Neural crest cell (in vitro differentiated cells): ENCODE measurements at regions not wholly inside any gene's neighbourhood (a gene's known extent, or its start where the extent isn't known, plus 50 kb on each side); places are given as distances from the start of the nearest gene placed in this dataset.

Experiments
- DNase-seq: peaks from one replicate; pipeline ENCODE4 v3.0.0; 2021; ENCODE audit warnings: low read depth, mixed read lengths, low spot score
- H3K27ac Mint-ChIP-seq: one replicate; pipeline ENCODE4 v1.8.0; 2021; ENCODE audit warnings: mild to moderate bottlenecking, mixed read lengths; ENCODE audit not compliant: unreplicated experiment
- H3K27me3 Mint-ChIP-seq: 2 replicates; pipeline ENCODE4 v1.8.0; 2021; ENCODE audit warnings: low read depth, mild to moderate bottlenecking, mixed read lengths
- H3K36me3 Mint-ChIP-seq: 2 replicates; pipeline ENCODE4 v1.8.0; 2021; ENCODE audit warnings: low read depth, mild to moderate bottlenecking, mixed read lengths
- H3K4me1 Mint-ChIP-seq: 2 replicates; pipeline ENCODE4 v1.8.0; 2021; ENCODE audit warnings: mixed read lengths
- H3K4me3 Mint-ChIP-seq: one replicate; pipeline ENCODE4 v1.8.0; 2021; ENCODE audit warnings: mild to moderate bottlenecking, mixed read lengths
- H3K9me3 Mint-ChIP-seq: 2 replicates; pipeline ENCODE4 v1.8.0; 2021; ENCODE audit warnings: mixed read lengths
- CTCF ChIP-seq: fragments of 200-600 bp; sonication (generic); conservative IDR thresholded peaks from 2 replicates; pipeline ENCODE4 v1.5.0; 2021; ENCODE audit warnings: antibody characterized with exemption, mild to moderate bottlenecking

GRCh38 chr3:79844176-79844575 is 76.4 kb upstream of the ROBO1 start:
- no peaks in the 10 kb centered on the region for H3K9me3 Mint-ChIP-seq
- no peaks in the 10 kb centered on the region for H3K27me3 Mint-ChIP-seq
- no peaks in the 10 kb centered on the region for H3K4me1 Mint-ChIP-seq
- no peak overlapping the region for H3K27ac Mint-ChIP-seq
- TF ChIP-seq CTCF: no peak
- no peak overlapping the region for H3K4me3 Mint-ChIP-seq
- no peak for DNase-seq
- H3K36me3 Mint-ChIP-seq: no peaks in the 10 kb centered on the region

GRCh38 chr3:79843180-79843579 is 75.4 kb upstream of the ROBO1 start:
- Mint-ChIP-seq H3K27me3 (no peaks in the 10 kb centered on the region), H3K4me3 (no peak overlapping the region), H3K36me3 (no peaks in the 10 kb centered on the region), H3K9me3 (no peaks in the 10 kb centered on the region), H3K4me1 (no peaks in the 10 kb centered on the region), H3K27ac (no peak overlapping the region)
- TF ChIP-seq CTCF: no peak
- DNase-seq: no peak

- peaks cover 2% of the 10 kb centered on the region for H3K36me3 Mint-ChIP-seq
- no peaks in the 10 kb centered on the region for H3K27me3 Mint-ChIP-seq
- no peak for DNase-seq
- no peaks in the 10 kb centered on the region for H3K4me1 Mint-ChIP-seq
- H3K27ac Mint-ChIP-seq: no peak overlapping the region
- no peak for TF ChIP-seq CTCF
- H3K4me3 Mint-ChIP-seq: no peak overlapping the region
- peaks cover 8% of the 10 kb centered on the region for H3K9me3 Mint-ChIP-seq
Observed at GRCh38 chr3:79835701-79836100, 67.9 kb upstream of the ROBO1 start.

- DNase-seq: no peak
- no peaks in the 10 kb centered on the region for H3K9me3 Mint-ChIP-seq
- peaks cover 2% of the 10 kb centered on the region for H3K36me3 Mint-ChIP-seq
- H3K27ac Mint-ChIP-seq: no peak overlapping the region
- H3K4me3 Mint-ChIP-seq: no peak overlapping the region
- TF ChIP-seq CTCF: no peak
- H3K4me1 Mint-ChIP-seq: no peaks in the 10 kb centered on the region
- H3K27me3 Mint-ChIP-seq: no peaks in the 10 kb centered on the region
Observed at GRCh38 chr3:79824166-79824565, 56.4 kb upstream of the ROBO1 start.

- no peak for DNase-seq
- no peaks in the 10 kb centered on the region for H3K27me3 Mint-ChIP-seq
- no peaks in the 10 kb centered on the region for H3K4me1 Mint-ChIP-seq
- H3K36me3 Mint-ChIP-seq: no peaks in the 10 kb centered on the region
- H3K27ac Mint-ChIP-seq: no peak overlapping the region
- TF ChIP-seq CTCF: no peak
- no peak overlapping the region for H3K4me3 Mint-ChIP-seq
- no peaks in the 10 kb centered on the region for H3K9me3 Mint-ChIP-seq
Observed at GRCh38 chr3:79822076-79822475, 54.3 kb upstream of the ROBO1 start.

- H3K4me3 Mint-ChIP-seq: no peak overlapping the region
- no peaks in the 10 kb centered on the region for H3K27me3 Mint-ChIP-seq
Observed at GRCh38 chr3:79820089-79820488, 52.3 kb upstream of the ROBO1 start.

More at GRCh38 chr3:79820089-79820488, 52.3 kb upstream of the ROBO1 start:
- no peak overlapping the region for H3K27ac Mint-ChIP-seq
- no peaks in the 10 kb centered on the region for H3K4me1 Mint-ChIP-seq
- peaks cover 8% of the 10 kb centered on the region for H3K36me3 Mint-ChIP-seq
- no peak for TF ChIP-seq CTCF
- DNase-seq: no peak
- peaks cover 12% of the 10 kb centered on the region for H3K9me3 Mint-ChIP-seq
